HepG2 (cell line): ENCODE measurements at regions not wholly inside any gene's neighbourhood (a gene's known extent, or its start where the extent isn't known, plus 50 kb on each side); places are given as distances from the start of the nearest gene placed in this dataset.
A peak's percentile ranks its signal among the peaks of the same experiment; 100 is the strongest.

Experiments
- CCDC6 ChIP-seq: sonication (generic); formaldehyde crosslinking; IDR thresholded peaks from 2 replicates; pipeline ENCODE4 v1.8.1; 2022; ENCODE audit warnings: mild to moderate bottlenecking, missing genetic modification reagents, moderate library complexity
- CHD4 ChIP-seq: fragments of 200-600 bp; sonication (generic); IDR thresholded peaks from 2 replicates; pipeline ENCODE4 v1.7.0; 2017; ENCODE audit warnings: mild to moderate bottlenecking, low read length, borderline replicate concordance
- FLYWCH1 ChIP-seq: sonication (generic); formaldehyde crosslinking; IDR thresholded peaks from 2 replicates; pipeline ENCODE4 v1.8.1; 2023; ENCODE audit warnings: mild to moderate bottlenecking, missing genetic modification reagents
- GATA4 ChIP-seq: sonication (generic); IDR thresholded peaks from 2 replicates; pipeline ENCODE4 v1.6.1; 2016; ENCODE audit warnings: antibody characterized with exemption, low read depth, borderline replicate concordance
- HNRNPK ChIP-seq: fragments of 200-400 bp; formaldehyde crosslinking; IDR thresholded peaks from 2 replicates; pipeline ENCODE4 v1.6.1; 2018; ENCODE audit warnings: low read length, low read depth, moderate library complexity, mild to moderate bottlenecking; ENCODE audit not compliant: poor library complexity, severe bottlenecking
- SP140L ChIP-seq: sonication (generic); formaldehyde crosslinking; IDR thresholded peaks from 2 replicates; pipeline ENCODE4 v1.4.0; 2020; ENCODE audit warnings: missing genetic modification reagents, borderline replicate concordance
- SUZ12 ChIP-seq: fragments of 150-350 bp; IDR thresholded peaks from 2 replicates; pipeline ENCODE4 v1.6.1; 2014; ENCODE audit warnings: low read depth, low read length
- ZFP41 ChIP-seq: sonication (generic); formaldehyde crosslinking; IDR thresholded peaks from 2 replicates; pipeline ENCODE4 v1.4.0; 2020; ENCODE audit warnings: mild to moderate bottlenecking, missing genetic modification reagents, borderline replicate concordance
- ZNF343 ChIP-seq: sonication (generic); formaldehyde crosslinking; IDR thresholded peaks from 2 replicates; pipeline ENCODE4 v1.4.0; 2020; ENCODE audit warnings: mild to moderate bottlenecking, missing genetic modification reagents
- ZNF451 ChIP-seq: sonication (generic); formaldehyde crosslinking; IDR thresholded peaks from 2 replicates; pipeline ENCODE4 v1.5.0; 2020; ENCODE audit warnings: mild to moderate bottlenecking, missing genetic modification reagents
- ZNF629 ChIP-seq: sonication (generic); formaldehyde crosslinking; conservative IDR thresholded peaks from 2 replicates; pipeline ENCODE4 v1.5.0; 2020; ENCODE audit warnings: missing genetic modification reagents
- TF ChIP-seq, protein P1 (sequence below): sonication (generic); formaldehyde crosslinking; IDR thresholded peaks from 2 replicates; pipeline ENCODE4; 2020; ENCODE audit warnings: missing genetic modification reagents, mild to moderate bottlenecking, borderline replicate concordance
- TF ChIP-seq, protein P2 (sequence below): sonication (generic); formaldehyde crosslinking; IDR thresholded peaks from 2 replicates; pipeline ENCODE4 v1.4.0; 2020; ENCODE audit warnings: mild to moderate bottlenecking, missing genetic modification reagents
- TF ChIP-seq, protein P3 (sequence below): sonication (generic); formaldehyde crosslinking; IDR thresholded peaks from 2 replicates; pipeline ENCODE4 v1.5.0; 2020; ENCODE audit warnings: missing genetic modification reagents
- TF ChIP-seq, protein P4 (sequence below): sonication (generic); formaldehyde crosslinking; IDR thresholded peaks from 2 replicates; pipeline ENCODE4 v1.5.0; 2020; ENCODE audit warnings: missing genetic modification reagents, mild to moderate bottlenecking, borderline replicate concordance
- TF ChIP-seq, protein P5 (sequence below): fragments of 450-650 bp; IDR thresholded peaks from 2 replicates; pipeline ENCODE4 v1.6.1; 2017
- TF ChIP-seq, protein P6 (sequence below): fragments of 450-650 bp; IDR thresholded peaks from 2 replicates; pipeline ENCODE4 v1.6.1; 2016
- TF ChIP-seq, protein P7 (sequence below): sonication (generic); formaldehyde crosslinking; IDR thresholded peaks from 2 replicates; pipeline ENCODE4 v1.5.1; 2020; ENCODE audit warnings: mild to moderate bottlenecking, missing genetic modification reagents

DNA sequence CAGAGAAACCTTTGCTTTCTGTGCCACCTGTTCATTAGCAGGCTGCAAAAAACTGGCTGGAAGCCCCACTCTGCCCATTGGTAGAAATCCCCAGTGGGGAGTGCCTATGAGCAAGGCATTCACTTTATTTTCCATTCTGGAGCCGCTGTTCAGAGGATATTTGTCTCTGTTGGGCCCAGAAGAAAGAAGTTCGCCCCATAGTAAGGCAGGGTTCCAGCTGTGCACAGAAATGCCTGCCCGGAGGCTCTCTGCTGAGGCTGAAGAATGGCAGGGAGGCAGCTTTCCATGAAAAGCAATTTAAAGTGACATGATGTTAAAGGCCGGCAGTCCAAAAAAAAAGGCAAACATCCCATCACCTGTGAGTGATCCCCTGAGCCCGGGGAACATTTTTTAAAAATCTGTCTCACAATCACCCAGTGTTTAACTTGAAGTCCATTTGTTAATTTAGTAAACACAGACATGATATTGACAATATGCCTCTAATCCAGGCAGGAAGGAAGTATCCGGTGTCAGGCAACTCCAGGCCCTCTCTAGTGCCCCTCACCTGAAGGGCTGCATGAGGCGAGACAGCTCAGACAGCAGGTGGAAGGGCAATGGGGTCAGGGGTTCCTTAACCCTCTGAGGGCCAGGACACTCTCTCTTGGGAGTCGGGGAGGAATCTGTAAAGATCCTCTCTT is 265.1 kb upstream of the SIX2 start (continued):
- TF ChIP-seq, protein P1, sequence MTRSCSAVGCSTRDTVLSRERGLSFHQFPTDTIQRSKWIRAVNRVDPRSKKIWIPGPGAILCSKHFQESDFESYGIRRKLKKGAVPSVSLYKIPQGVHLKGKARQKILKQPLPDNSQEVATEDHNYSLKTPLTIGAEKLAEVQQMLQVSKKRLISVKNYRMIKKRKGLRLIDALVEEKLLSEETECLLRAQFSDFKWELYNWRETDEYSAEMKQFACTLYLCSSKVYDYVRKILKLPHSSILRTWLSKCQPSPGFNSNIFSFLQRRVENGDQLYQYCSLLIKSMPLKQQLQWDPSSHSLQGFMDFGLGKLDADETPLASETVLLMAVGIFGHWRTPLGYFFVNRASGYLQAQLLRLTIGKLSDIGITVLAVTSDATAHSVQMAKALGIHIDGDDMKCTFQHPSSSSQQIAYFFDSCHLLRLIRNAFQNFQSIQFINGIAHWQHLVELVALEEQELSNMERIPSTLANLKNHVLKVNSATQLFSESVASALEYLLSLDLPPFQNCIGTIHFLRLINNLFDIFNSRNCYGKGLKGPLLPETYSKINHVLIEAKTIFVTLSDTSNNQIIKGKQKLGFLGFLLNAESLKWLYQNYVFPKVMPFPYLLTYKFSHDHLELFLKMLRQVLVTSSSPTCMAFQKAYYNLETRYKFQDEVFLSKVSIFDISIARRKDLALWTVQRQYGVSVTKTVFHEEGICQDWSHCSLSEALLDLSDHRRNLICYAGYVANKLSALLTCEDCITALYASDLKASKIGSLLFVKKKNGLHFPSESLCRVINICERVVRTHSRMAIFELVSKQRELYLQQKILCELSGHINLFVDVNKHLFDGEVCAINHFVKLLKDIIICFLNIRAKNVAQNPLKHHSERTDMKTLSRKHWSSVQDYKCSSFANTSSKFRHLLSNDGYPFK, result no peak
- TF ChIP-seq SUZ12, result no peak
- TF ChIP-seq, protein P2, sequence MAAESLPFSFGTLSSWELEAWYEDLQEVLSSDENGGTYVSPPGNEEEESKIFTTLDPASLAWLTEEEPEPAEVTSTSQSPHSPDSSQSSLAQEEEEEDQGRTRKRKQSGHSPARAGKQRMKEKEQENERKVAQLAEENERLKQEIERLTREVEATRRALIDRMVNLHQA (CRISPR knock-in tag), result no peak
- TF ChIP-seq, protein P3, sequence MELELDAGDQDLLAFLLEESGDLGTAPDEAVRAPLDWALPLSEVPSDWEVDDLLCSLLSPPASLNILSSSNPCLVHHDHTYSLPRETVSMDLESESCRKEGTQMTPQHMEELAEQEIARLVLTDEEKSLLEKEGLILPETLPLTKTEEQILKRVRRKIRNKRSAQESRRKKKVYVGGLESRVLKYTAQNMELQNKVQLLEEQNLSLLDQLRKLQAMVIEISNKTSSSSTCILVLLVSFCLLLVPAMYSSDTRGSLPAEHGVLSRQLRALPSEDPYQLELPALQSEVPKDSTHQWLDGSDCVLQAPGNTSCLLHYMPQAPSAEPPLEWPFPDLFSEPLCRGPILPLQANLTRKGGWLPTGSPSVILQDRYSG (CRISPR knock-in tag), result no peak
- no peak; the same call in 1 of the 2 replicates for TF ChIP-seq ZNF629 (CRISPR knock-in tag)
- TF ChIP-seq ZFP41, result no peak
- 0 out of 2 replicates have a peak, but pooled peaks have one; percentile 77 for TF ChIP-seq ZNF451
- TF ChIP-seq ZNF343, result no peak
- TF ChIP-seq CCDC6 (CRISPR knock-in tag), result peak; percentile 45; the same call in 1 of the 2 replicates
- TF ChIP-seq SP140L, result peak; percentile 89; the same call in 1 of the 2 replicates
- TF ChIP-seq FLYWCH1 (CRISPR knock-in tag), result no peak
- no peak for TF ChIP-seq CHD4
- peak; percentile 85 for TF ChIP-seq GATA4
- TF ChIP-seq, protein P4, sequence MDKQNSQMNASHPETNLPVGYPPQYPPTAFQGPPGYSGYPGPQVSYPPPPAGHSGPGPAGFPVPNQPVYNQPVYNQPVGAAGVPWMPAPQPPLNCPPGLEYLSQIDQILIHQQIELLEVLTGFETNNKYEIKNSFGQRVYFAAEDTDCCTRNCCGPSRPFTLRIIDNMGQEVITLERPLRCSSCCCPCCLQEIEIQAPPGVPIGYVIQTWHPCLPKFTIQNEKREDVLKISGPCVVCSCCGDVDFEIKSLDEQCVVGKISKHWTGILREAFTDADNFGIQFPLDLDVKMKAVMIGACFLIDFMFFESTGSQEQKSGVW (CRISPR knock-in tag), result no peak
- no peak for TF ChIP-seq HNRNPK
- TF ChIP-seq, protein P5, sequence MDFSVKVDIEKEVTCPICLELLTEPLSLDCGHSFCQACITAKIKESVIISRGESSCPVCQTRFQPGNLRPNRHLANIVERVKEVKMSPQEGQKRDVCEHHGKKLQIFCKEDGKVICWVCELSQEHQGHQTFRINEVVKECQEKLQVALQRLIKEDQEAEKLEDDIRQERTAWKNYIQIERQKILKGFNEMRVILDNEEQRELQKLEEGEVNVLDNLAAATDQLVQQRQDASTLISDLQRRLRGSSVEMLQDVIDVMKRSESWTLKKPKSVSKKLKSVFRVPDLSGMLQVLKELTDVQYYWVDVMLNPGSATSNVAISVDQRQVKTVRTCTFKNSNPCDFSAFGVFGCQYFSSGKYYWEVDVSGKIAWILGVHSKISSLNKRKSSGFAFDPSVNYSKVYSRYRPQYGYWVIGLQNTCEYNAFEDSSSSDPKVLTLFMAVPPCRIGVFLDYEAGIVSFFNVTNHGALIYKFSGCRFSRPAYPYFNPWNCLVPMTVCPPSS, result no peak
- TF ChIP-seq, protein P6, sequence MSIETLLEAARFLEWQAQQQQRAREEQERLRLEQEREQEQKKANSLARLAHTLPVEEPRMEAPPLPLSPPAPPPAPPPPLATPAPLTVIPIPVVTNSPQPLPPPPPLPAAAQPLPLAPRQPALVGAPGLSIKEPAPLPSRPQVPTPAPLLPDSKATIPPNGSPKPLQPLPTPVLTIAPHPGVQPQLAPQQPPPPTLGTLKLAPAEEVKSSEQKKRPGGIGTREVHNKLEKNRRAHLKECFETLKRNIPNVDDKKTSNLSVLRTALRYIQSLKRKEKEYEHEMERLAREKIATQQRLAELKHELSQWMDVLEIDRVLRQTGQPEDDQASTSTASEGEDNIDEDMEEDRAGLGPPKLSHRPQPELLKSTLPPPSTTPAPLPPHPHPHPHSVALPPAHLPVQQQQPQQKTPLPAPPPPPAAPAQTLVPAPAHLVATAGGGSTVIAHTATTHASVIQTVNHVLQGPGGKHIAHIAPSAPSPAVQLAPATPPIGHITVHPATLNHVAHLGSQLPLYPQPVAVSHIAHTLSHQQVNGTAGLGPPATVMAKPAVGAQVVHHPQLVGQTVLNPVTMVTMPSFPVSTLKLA, result no peak
- TF ChIP-seq, protein P7, sequence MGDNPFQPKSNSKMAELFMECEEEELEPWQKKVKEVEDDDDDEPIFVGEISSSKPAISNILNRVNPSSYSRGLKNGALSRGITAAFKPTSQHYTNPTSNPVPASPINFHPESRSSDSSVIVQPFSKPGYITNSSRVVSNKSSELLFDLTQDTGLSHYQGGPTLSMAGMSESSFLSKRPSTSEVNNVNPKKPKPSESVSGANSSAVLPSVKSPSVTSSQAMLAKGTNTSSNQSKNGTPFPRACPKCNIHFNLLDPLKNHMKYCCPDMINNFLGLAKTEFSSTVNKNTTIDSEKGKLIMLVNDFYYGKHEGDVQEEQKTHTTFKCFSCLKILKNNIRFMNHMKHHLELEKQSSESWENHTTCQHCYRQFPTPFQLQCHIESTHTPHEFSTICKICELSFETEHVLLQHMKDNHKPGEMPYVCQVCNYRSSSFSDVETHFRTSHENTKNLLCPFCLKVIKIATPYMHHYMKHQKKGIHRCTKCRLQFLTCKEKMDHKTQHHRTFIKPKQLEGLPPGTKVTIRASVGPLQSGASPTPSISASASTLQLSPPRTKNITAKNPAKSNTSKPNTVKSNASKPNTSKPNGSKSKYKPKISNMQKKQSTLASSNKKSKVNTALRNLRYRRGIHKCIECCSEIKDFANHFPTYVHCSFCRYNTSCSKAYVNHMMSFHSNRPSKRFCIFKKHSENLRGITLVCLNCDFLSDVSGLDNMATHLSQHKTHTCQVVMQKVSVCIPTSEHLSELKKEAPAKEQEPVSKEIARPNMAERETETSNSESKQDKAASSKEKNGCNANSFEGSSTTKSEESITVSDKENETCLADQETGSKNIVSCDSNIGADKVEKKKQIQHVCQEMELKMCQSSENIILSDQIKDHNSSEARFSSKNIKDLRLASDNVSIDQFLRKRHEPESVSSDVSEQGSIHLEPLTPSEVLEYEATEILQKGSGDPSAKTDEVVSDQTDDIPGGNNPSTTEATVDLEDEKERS (CRISPR knock-in tag), result peak; percentile 92
